MM.1S (cell line): ENCODE measurements at regions not wholly inside any gene's neighbourhood (a gene's known extent, or its start where the extent isn't known, plus 50 kb on each side); places are given as distances from the start of the nearest gene placed in this dataset.

Experiments
- DNase-seq: peaks from one replicate; pipeline ENCODE4 v3.0.0-alpha.2; 2015
- H2AFZ ChIP-seq: fragments of 300-600 bp; sonication (generic); 2 replicates; pipeline ENCODE4 v1.6.0; 2016; ENCODE audit warnings: antibody characterized with exemption, low read length
- H3F3A ChIP-seq: fragments of 300-600 bp; sonication (generic); 2 replicates; pipeline ENCODE4 v1.6.1; 2016; ENCODE audit warnings: mild to moderate bottlenecking, antibody characterized with exemption, low read length, moderate library complexity, mixed read lengths; ENCODE audit not compliant: insufficient read depth
- H3K27ac ChIP-seq: fragments of 300-600 bp; sonication (generic); 2 replicates; pipeline ENCODE4 v1.5.1; 2016; ENCODE audit warnings: mild to moderate bottlenecking, low read length
- H3K27me3 ChIP-seq: fragments of 300-600 bp; sonication (generic); replicated peaks from 2 replicates; pipeline ENCODE4 v1.6.0; 2016; ENCODE audit warnings: low read length; ENCODE audit not compliant: insufficient read depth
- H3K36me3 ChIP-seq: fragments of 300-600 bp; sonication (generic); replicated peaks from 2 replicates; pipeline ENCODE4 v1.6.1; 2016; ENCODE audit warnings: mild to moderate bottlenecking, low read length, mixed read lengths; ENCODE audit not compliant: insufficient read depth
- H3K4me1 ChIP-seq: fragments of 300-600 bp; sonication (generic); 2 replicates; pipeline ENCODE4 v1.6.1; 2016; ENCODE audit warnings: low read length, mixed read lengths
- H3K4me2 ChIP-seq: fragments of 300-600 bp; sonication (generic); 2 replicates; pipeline ENCODE4 v1.6.0; 2016; ENCODE audit warnings: low read depth, low read length
- H3K4me3 ChIP-seq: fragments of 300-600 bp; sonication (generic); 2 replicates; pipeline ENCODE4 v1.5.1; 2016; ENCODE audit warnings: low read length, mixed read lengths
- H3K79me2 ChIP-seq: fragments of 300-600 bp; sonication (generic); 2 replicates; pipeline ENCODE4 v1.6.1; 2016; ENCODE audit warnings: mixed run types, low read length, mixed read lengths
- H3K9ac ChIP-seq: fragments of 300-600 bp; sonication (generic); 2 replicates; pipeline ENCODE4 v1.6.1; 2016; ENCODE audit warnings: low read length, mixed read lengths
- H3K9me2 ChIP-seq: fragments of 300-600 bp; sonication (generic); replicated peaks from 2 replicates; pipeline ENCODE4 v1.6.1; 2016; ENCODE audit warnings: mild to moderate bottlenecking, low read length, mixed read lengths; ENCODE audit not compliant: insufficient read depth
- H3K9me3 ChIP-seq: fragments of 300-600 bp; sonication (generic); replicated peaks from 2 replicates; pipeline ENCODE4 v1.6.1; 2016; ENCODE audit warnings: mild to moderate bottlenecking, low read length, mixed read lengths; ENCODE audit not compliant: insufficient read depth
- H4K20me1 ChIP-seq: fragments of 300-600 bp; sonication (generic); 2 replicates; pipeline ENCODE4 v1.6.1; 2016; ENCODE audit warnings: mild to moderate bottlenecking, low read length, moderate library complexity, mixed read lengths; ENCODE audit not compliant: insufficient read depth
- CTCF ChIP-seq: fragments of 300-600 bp; sonication (generic); IDR thresholded peaks from 2 replicates; pipeline ENCODE4 v1.5.1; 2016; ENCODE audit warnings: antibody characterized with exemption, low read length, mixed read lengths
- EZH2 ChIP-seq: fragments of 300-600 bp; sonication (generic); optimal IDR thresholded peaks from 2 replicates; pipeline ENCODE3; 2017; ENCODE audit warnings: low read depth, mild to moderate bottlenecking, antibody characterized with exemption, low read length, mixed read lengths
- EZH2phosphoT487 ChIP-seq: fragments of 300-600 bp; sonication (generic); IDR thresholded peaks from 2 replicates; pipeline ENCODE4 v1.6.1; 2018; ENCODE audit warnings: antibody characterized with exemption, low read length

- Histone ChIP-seq H3K9me3 (no peaks in the 10 kb centered on the region), H3K27ac (no peak overlapping the region), H4K20me1 (no peaks in the 10 kb centered on the region), H3K4me3 (no peak overlapping the region), H3K9ac (no peak overlapping the region), H3K79me2 (no peaks in the 10 kb centered on the region), H3K27me3 (no peaks in the 10 kb centered on the region), H3K4me1 (no peaks in the 10 kb centered on the region), H3K36me3 (no peaks in the 10 kb centered on the region), H3K4me2 (no peak overlapping the region), H3K9me2 (no peaks in the 10 kb centered on the region), H3F3A (no peaks in the 10 kb centered on the region), H2AFZ (no peak overlapping the region)
- no peak for DNase-seq
- TF ChIP-seq EZH2 (no peak), CTCF (no peak), EZH2phosphoT487 (no peak)
Observed at GRCh38 chr9:87827341-87827740, 55.3 kb upstream of the SPATA31E1 start.

GRCh38 chr9:87829756-87830155, 52.9 kb upstream of the SPATA31E1 start:
- H3F3A ChIP-seq = no peaks in the 10 kb centered on the region
- no peak overlapping the region for H3K27ac ChIP-seq
- no peaks in the 10 kb centered on the region for H3K4me1 ChIP-seq
- H3K36me3 ChIP-seq = no peaks in the 10 kb centered on the region
- H2AFZ ChIP-seq = no peak overlapping the region
- no peak overlapping the region for H3K4me2 ChIP-seq
- H3K79me2 ChIP-seq = no peaks in the 10 kb centered on the region
- no peaks in the 10 kb centered on the region for H3K9me3 ChIP-seq
- DNase-seq = no peak
- no peak overlapping the region for H3K9ac ChIP-seq
- H3K9me2 ChIP-seq = no peaks in the 10 kb centered on the region
- H4K20me1 ChIP-seq = no peaks in the 10 kb centered on the region
- no peaks in the 10 kb centered on the region for H3K27me3 ChIP-seq
- H3K4me3 ChIP-seq = no peak overlapping the region
- TF ChIP-seq EZH2phosphoT487 (no peak), EZH2 (no peak), CTCF (no peak)

- Histone ChIP-seq H3K4me3 (no peak overlapping the region), H3K27me3 (no peaks in the 10 kb centered on the region), H3K79me2 (no peaks in the 10 kb centered on the region), H3K36me3 (no peaks in the 10 kb centered on the region), H3F3A (no peaks in the 10 kb centered on the region), H3K9me2 (no peaks in the 10 kb centered on the region), H3K9ac (no peak overlapping the region), H3K4me1 (no peaks in the 10 kb centered on the region), H2AFZ (no peak overlapping the region), H3K9me3 (no peaks in the 10 kb centered on the region), H4K20me1 (no peaks in the 10 kb centered on the region), H3K4me2 (no peak overlapping the region), H3K27ac (no peak overlapping the region)
- no peak for DNase-seq
- no peak for TF ChIP-seq EZH2phosphoT487
- no peak for TF ChIP-seq CTCF
- TF ChIP-seq EZH2 = no peak
Observed at GRCh38 chr9:87830446-87830845, 52.2 kb upstream of the SPATA31E1 start.

GRCh38 chr9:87831159-87831558, 51.5 kb upstream of the SPATA31E1 start:
- Histone ChIP-seq H3K9me2 (no peaks in the 10 kb centered on the region), H2AFZ (no peak overlapping the region), H3K9ac (no peak overlapping the region), H3K79me2 (no peaks in the 10 kb centered on the region), H4K20me1 (no peaks in the 10 kb centered on the region), H3K4me3 (no peak overlapping the region), H3K4me1 (no peaks in the 10 kb centered on the region), H3K27me3 (no peaks in the 10 kb centered on the region), H3K36me3 (no peaks in the 10 kb centered on the region), H3F3A (no peaks in the 10 kb centered on the region), H3K27ac (no peak overlapping the region), H3K4me2 (no peak overlapping the region), H3K9me3 (no peaks in the 10 kb centered on the region)
- no peak for DNase-seq
- TF ChIP-seq EZH2phosphoT487 (no peak), EZH2 (no peak), CTCF (no peak)
